A549 (cell line): ENCODE measurements at regions not wholly inside any gene's neighbourhood (a gene's known extent, or its start where the extent isn't known, plus 50 kb on each side); places are given as distances from the start of the nearest gene placed in this dataset.

ENCODE experiments used
- CTCF ChIP-seq: fragments of >200 bp; sonication (Bioruptor Twin); formaldehyde crosslinking; IDR thresholded peaks from 3 replicates; pipeline ENCODE4 v1.5.1; 2016
- JUNB ChIP-seq: fragments of >200 bp; sonication (Bioruptor Twin); formaldehyde crosslinking; IDR thresholded peaks from 2 replicates; pipeline ENCODE4 v1.6.1; 2016
- MAX ChIP-seq: IDR thresholded peaks from 2 replicates; pipeline ENCODE4 v1.6.1; 2012
- POLR2A ChIP-seq: IDR thresholded peaks from 2 replicates; pipeline ENCODE4 v1.6.1; 2012; ENCODE audit warnings: mild to moderate bottlenecking, low read length
- RARB ChIP-seq: fragments of 250-450 bp; sonication (Bioruptor Pico); IDR thresholded peaks from 2 replicates; pipeline ENCODE4 v1.8.0; 2021; ENCODE audit warnings: mild to moderate bottlenecking, moderate library complexity
- USF2 ChIP-seq: fragments of 450-650 bp; IDR thresholded peaks from 2 replicates; pipeline ENCODE4 v1.6.1; 2014; ENCODE audit warnings: antibody characterized with exemption

GRCh38 chr14:62133776-62134550 lies 371.7 kb downstream of the SNAPC1 start:
- TF ChIP-seq JUNB (no peak), CTCF (no peak), RARB (CRISPR knock-in tag) (no peak), USF2 (no peak), MAX (no peak), POLR2A (no peak)
